Spleen (tissue), 7 donors: ENCODE measurements at regions not wholly inside any gene's neighbourhood (a gene's known extent, or its start where the extent isn't known, plus 50 kb on each side); places are given as distances from the start of the nearest gene placed in this dataset.

ENCODE experiments used
- POLR2AphosphoS5 ChIP-seq, 3 donors: sonication (generic); formaldehyde crosslinking; IDR thresholded peaks; one replicate each; pipeline ENCODE4 v1.5.1; 2017; ENCODE audit warnings: antibody characterized with exemption in 3 of 3
- TF ChIP-seq, protein P1 (sequence below), 11 experiments: fragments of 200-600 bp in 7 of 11; fragments of 450-650 bp in 4 of 11; sonication (generic) in 4 of 11; IDR thresholded peaks in 8 of 11; conservative IDR thresholded peaks in 3 of 11; 1 replicate in 7 of 11; 2 replicates in 4 of 11; pipeline versions ENCODE4 v1.4.0 to v1.8.0; 2016 to 2021; ENCODE audit warnings: antibody characterized with exemption in 11 of 11, inconsistent platforms in 4 of 11, mild to moderate bottlenecking in 1 of 11
- donor health status: DM: no; HTN: no; CAD: no; lungs with moderate emphysema.
- donor health status: DM: no; HTN: no; CAD: no.
- donor health status: DM: no; HTN: no; CAD: no.

DNA sequence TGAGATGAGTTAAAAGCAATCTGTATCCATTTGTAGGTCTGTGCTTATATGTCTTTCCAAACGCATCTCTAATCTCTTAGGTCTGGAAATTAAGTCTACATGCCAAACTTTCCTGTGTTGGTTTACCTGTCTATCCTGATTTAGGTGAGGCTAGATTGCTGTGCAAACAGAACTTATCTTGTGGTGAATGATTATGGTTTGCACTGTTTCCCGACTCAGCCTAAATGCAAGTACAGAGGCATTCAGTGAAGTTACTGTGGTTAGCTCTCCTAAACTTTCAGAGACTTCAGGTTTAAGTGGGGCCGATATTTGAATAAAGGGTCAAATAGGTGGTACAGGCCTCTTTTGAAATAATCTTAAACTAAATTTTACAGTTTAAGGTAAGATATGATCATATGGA, 103.5 kb downstream of the ICOS start:
- TF ChIP-seq, protein P1, sequence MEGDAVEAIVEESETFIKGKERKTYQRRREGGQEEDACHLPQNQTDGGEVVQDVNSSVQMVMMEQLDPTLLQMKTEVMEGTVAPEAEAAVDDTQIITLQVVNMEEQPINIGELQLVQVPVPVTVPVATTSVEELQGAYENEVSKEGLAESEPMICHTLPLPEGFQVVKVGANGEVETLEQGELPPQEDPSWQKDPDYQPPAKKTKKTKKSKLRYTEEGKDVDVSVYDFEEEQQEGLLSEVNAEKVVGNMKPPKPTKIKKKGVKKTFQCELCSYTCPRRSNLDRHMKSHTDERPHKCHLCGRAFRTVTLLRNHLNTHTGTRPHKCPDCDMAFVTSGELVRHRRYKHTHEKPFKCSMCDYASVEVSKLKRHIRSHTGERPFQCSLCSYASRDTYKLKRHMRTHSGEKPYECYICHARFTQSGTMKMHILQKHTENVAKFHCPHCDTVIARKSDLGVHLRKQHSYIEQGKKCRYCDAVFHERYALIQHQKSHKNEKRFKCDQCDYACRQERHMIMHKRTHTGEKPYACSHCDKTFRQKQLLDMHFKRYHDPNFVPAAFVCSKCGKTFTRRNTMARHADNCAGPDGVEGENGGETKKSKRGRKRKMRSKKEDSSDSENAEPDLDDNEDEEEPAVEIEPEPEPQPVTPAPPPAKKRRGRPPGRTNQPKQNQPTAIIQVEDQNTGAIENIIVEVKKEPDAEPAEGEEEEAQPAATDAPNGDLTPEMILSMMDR (IDR thresholded peaks at IDR 0.05 in 8 of 11, conservative IDR thresholded peaks at IDR 0.05 in 3 of 11), result no peak
- no peak for TF ChIP-seq POLR2AphosphoS5 (IDR thresholded peaks at IDR 0.05)
